DMS 273 treated with DMSO at 0.1 percent for 48 hours (cell line): ENCODE measurements at regions not wholly inside any gene's neighbourhood (a gene's known extent, or its start where the extent isn't known, plus 50 kb on each side); places are given as distances from the start of the nearest gene placed in this dataset.

Experiments
- DNase-seq: peaks from one replicate; lab custom pipeline; 2025; lab: John Stamatoyannopoulos, UW

DNA sequence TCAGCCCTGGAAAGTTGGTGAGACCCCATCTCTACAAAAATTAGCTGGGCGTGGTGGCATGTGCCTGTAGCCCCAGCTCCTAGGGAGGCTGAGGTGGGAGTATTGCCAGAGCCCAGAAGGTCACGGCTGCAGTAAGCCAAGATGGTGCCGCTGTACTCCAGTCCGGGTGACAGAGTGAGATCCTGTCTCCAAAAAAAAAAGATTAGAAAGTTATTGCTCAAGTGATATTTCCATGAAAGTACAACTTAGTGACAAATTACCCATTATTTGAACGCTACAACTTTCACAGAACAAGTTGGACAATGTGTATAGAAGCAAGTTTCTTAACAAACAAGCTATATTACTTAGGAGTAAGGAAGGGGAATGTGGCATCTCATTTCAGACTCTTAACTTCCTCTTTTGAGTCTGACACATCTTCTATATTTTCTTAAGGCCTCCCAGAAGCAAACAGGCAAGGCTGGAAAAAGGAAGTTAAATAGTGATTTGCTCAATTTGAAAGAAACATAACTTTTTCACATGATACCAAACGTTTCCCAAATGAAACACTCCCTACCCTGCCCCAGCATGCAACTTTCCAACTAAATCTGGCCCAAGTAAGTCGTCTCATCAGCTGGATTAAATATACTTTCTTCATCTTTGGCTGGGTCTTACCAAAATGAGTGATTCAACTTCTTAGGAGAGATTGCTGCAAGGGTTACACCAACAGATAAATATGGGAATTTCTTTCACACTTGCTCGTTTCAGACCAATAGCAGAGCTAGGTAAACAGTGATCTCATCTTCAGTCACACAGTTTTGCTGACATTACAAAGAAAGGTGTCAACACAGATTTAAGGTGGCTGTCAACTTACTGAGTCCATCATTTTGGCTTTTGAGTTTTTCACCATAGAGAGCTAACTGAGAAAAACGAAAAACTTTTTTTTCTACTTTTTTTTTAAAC is 66.3 kb upstream of the KLF6 start:
- DNase-seq: no peak

- DNase-seq: no peak
Measured at GRCh38 chr10:3848775-3849635, 64.0 kb upstream of the KLF6 start.

GRCh38 chr10:3848005-3848774 is 63.2 kb upstream of the KLF6 start:
- no peak for DNase-seq

- no peak for DNase-seq
Measured at GRCh38 chr10:3846736-3847135, 61.7 kb upstream of the KLF6 start.

DNA sequence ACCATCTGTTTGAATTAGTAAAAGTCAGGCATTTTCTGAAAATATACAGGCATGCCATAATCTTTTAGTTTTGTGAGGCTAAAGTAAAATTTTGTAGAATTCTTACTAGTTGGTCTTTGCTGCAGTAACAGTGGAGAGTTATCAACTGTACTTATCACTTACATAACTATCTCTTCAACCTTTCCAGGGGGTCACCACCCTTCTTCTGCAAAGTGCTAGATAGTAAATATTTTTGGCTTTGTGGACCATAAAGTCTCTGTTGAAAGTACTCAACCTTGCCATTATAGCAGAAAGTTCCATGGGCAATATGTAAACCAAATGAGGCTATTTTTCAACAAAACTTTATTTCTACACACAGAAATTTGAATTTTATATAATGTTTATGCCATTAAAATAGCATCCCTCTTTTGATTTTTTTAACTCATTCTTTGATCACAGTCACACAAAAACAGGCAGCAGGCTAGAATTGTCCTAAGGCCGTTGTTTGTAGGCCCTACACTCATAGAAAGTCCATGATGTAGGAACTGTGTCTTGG is 59.5 kb upstream of the KLF6 start:
- no peak for DNase-seq

- DNase-seq: no peak
Measured at GRCh38 chr10:3838460-3839437, 53.7 kb upstream of the KLF6 start.

- DNase-seq: no peak
Measured at GRCh38 chr10:3837647-3838459, 52.8 kb upstream of the KLF6 start.

- DNase-seq: no peak
Measured at GRCh38 chr10:3836222-3836820, 51.3 kb upstream of the KLF6 start.

DNA sequence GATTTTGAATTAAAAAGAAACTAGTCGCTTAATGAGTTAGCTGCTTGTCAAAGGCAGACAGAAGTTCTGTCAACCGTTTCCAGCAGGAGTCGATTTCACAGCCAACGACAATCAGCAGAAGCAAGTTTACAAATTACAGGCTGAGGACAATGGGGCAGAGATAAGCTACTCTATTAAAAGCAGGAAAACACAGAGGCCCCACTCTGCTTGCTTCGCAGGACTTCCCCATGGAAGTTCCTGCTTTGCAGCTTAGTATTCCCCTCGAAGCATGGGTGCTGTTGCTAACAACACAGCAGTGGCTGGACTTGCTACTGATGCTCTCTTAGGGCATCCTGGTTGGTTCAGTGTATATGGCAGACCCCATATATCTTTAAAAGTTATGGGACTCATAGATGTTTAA is 50.8 kb upstream of the KLF6 start:
- no peak for DNase-seq

DNA sequence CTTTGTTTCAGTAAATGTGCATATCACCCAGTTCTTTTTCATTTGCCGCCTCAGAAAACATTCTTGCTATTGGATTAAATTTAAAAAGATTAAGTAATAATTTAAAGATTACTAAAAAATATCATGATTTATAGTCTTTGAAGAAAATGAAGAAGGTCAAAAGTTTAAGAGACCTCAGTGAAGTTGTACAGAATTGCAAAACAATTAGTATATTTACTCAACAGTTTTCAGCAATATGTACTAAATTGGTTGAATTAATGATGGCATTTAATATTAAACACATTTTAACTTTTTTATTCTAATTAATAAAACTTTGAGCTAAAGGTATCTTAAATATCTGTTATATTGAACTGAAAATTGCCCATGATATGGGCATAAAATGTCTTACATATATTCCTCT is 49.9 kb upstream of the KLF6 start:
- DNase-seq: no peak
